A549 (cell line): ENCODE measurements at regions not wholly inside any gene's neighbourhood (a gene's known extent, or its start where the extent isn't known, plus 50 kb on each side); places are given as distances from the start of the nearest gene placed in this dataset.

Source experiments
- HMGXB4 ChIP-seq: fragments of 250-450 bp; sonication (Bioruptor Pico); IDR thresholded peaks from 2 replicates; pipeline ENCODE4 v1.5.0; 2021; ENCODE audit warnings: mild to moderate bottlenecking, moderate library complexity, borderline replicate concordance
- JUN ChIP-seq, 2 experiments: fragments of >200 bp; sonication (Bioruptor Twin); formaldehyde crosslinking; IDR thresholded peaks; 2 replicates in 1 of 2; 3 replicates in 1 of 2; pipeline ENCODE4 v1.6.1; 2016 to 2017

- no peak for TF ChIP-seq HMGXB4 (CRISPR knock-in tag)
- TF ChIP-seq JUN (IDR thresholded peaks at IDR 0.05) = no peak
Observed at GRCh38 chr5:97838214-97838613, 655.2 kb upstream of the RIOK2 start.
